NCI-H146 treated with DMSO at 0.1 percent for 48 hours (cell line): ENCODE measurements at regions not wholly inside any gene's neighbourhood (a gene's known extent, or its start where the extent isn't known, plus 50 kb on each side); places are given as distances from the start of the nearest gene placed in this dataset.
"Not testable (repeated sequence)": the region's sequence is repeated elsewhere in the genome, so short reads cannot be mapped to it uniquely, and the experiment has no call there.

Experiments used
- DNase-seq: peaks from one replicate; lab custom pipeline; 2025; ENCODE audit not compliant: unreplicated experiment; lab: John Stamatoyannopoulos, UW

- no peak for DNase-seq
Measured at GRCh38 chr10:52539463-52539862, 225.4 kb downstream of the DKK1 start.

DNA sequence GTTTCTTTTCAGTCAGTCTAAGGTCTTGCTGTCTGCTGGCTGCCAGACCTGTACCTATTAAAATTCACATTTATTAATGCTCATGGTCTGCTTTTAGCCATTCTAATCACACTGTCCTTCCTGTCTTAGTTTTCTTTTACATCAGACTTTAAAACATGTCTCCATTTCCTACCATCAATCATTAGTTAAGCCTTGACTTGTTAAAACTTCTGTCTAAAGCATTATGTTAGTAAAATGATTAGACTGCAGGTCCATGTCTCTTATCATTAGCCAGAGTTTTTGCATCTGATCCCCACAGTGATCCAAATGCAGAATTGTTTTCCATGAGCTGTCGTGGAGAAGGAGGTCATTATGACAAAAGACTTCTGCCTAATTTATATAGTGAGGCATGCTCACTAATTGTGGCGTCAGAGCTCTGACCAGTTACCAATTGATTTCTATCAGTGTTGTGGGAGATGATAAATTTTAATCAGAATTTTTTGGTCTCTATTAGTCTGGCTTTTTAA lies 226.5 kb downstream of the DKK1 start:
- DNase-seq: no peak

DNA sequence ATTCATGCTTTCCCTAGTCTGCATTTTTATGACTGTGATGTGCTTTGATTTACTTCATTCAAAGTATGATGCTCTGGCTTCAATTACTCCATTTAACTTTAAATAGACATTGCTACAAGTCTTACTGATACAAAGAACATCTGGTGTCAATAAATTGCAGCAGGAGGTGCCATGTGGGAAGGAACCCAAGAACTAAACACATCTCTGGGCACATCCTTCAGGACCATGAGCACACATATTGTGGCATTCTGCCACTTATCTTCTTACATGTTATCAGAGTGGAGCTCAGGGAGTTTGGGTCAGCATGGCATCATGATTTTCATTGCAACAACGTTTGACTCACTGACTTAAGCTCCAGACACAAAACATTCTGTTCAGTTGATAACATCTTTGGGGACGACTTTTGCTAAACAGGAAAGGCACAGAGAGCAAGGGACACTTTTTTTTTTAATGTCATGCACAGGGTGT lies 227.0 kb downstream of the DKK1 start:
- DNase-seq: no peak

DNA sequence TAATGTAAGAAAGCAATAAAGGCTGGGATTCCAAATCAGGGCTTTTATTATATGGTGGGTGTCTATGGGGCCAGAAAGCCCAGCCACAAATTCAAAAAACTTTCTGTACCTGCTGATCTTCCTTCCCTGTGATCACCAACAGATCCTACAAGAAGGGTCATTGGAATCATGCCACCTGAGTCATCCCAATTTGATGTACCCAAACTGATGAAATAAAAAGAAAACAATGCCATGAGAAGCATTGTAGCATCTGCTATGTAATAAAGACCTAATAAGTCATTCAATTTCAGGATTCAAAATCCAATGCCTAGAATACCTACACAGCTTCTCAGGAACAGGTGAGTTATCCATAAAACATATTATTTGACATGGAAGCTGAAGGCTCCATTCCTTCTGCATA lies 228.8 kb downstream of the DKK1 start:
- no peak for DNase-seq

DNA sequence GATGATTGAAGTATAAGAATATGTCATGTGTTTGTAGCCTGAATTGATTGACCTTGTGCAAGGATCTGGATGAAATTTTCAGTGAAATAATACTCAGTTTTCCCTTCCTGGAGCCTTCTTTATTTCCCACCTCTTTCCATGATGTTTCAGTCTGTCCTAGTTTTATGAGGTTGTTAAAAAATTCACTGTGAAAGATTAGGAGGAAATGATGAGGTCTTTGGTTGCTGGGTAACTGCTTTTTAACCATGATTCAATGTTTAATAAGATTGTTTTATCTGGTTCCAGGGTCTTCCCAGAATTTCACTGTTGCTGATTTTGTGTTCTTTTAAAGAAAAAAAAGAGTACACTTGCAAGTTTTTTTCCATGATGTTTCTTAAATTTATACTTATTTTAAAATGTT lies 221.5 kb downstream of the MBL2 start:
- DNase-seq: no peak

DNA sequence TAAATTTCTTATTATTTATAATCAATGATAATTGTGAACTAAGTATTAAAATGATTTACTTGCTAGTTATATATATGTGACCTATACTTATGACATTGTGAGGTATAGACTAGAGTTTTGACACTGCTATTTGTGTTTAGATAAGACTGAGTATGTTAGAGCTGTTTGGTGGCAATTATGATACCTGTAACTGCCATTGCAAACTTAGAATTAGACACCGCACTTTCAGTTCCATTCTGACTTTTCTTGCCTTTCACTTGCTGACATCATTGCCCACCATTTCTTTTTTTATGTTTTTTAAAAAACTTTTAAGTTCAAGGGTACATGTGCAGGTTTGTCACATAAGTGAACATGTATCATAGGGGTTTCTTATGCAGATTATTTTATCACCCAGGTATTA lies 214.5 kb downstream of the MBL2 start:
- DNase-seq: no peak

DNA sequence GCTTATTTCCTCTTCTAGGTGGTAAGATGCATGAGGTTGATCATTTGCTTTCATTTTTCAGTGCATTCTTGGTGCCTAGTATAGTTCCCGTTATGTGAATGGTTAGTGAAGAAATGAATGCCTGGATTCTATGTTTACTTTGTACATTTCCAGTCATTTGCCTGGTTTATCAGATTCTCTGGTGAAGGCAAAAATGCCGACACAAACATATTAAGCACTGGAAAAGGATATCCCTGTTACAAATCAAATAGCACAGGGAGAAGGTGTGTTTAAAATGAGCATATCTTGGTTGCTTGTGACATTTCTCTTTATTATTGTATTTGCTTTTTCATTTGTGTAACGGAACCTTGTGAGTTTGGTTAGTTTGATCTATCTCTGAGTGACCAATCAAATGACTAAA lies 211.3 kb downstream of the MBL2 start:
- no peak for DNase-seq

DNA sequence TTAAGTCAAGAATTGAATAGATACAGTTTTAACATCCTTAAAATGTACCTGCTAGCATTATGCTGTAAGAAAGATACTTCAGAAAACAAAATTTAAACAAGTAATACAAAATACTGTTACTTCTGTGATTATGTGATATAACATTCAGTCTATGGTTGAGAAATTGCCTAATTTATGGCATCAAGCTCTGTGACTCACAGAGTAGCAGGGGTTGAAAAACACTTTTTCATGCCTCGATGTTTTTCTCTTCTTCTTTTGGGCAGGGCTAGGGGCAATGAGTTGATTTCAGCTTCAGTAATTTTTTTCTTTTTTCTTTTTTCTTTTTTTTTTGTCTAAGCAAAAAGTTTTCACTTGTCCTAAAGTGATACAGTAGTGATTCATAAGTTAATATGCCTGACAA lies 209.2 kb downstream of the MBL2 start:
- DNase-seq: no peak

DNA sequence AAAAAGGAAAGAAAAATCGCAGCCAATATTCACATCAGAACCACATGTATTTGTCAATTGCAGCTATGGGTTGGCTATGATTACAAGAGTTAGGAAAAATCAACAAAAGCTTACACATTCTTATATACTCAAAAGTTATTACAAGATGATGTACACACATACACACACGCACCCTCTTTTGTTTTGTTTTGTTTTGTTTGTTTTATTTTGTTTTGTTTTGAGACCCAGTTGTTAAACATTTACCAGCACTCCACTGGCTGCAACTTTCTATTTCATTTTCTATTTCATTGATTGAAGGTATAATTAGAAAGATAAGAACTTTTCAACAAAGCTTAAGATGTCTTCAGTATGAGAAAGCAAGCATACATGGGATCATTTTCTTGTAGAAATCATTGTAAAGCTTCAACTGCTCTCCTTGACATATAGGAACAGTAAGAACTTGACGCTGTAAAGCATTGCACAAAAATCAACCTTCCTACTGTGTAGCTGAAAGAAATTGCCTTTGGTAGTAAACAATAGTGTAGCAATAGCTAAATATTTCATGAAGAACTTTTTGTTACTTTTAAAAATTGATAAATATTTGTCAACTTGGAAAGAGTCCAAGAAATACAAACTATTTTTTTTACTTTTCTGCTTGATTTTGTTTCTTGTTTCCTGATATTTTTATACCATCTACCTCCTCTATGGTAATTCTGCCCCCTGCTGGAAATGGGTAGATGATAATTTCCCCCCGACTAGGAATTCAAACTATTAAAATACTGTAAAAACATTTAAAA lies 205.9 kb downstream of the MBL2 start:
- DNase-seq: no peak

DNA sequence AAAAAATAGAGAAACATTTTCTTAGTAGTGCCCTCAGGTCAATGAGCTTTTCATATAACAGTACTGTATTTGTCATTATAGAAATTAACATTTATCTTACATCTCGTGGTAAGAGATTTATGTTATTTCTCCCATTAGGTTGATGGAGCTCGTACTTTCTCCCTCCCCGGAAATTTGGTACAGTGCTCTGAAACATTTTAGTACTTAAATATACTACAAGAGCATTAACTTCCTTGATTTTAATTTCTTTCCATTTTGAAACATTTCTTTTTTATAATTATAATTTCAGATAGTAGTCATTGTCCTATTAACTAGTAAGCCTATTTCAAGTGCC lies 205.4 kb downstream of the MBL2 start:
- DNase-seq: no peak

GRCh38 chr10:52568309-52568708 lies 204.3 kb downstream of the MBL2 start:
- no peak for DNase-seq

DNA sequence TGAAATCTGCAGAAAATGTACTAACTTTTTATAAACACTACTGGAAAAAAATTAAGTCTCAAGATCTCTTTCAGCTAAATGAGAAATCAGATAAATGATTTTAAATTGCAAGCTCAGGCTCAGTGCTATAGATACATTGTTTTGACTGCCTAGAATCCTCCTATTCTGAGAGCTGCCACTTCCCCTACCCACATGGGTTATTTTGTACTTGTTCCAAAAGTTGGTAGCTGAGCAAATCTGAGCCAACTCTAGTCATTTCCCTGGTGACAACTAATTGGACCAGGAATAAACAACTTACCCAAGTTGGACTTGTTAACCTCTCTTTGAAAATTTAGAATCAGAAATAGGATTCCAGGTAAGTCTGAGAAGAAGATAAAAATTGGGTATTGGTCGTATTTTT lies 202.1 kb downstream of the MBL2 start:
- no peak for DNase-seq

- DNase-seq: no peak
Measured at GRCh38 chr10:52571018-52571417, 201.6 kb downstream of the MBL2 start.

DNA sequence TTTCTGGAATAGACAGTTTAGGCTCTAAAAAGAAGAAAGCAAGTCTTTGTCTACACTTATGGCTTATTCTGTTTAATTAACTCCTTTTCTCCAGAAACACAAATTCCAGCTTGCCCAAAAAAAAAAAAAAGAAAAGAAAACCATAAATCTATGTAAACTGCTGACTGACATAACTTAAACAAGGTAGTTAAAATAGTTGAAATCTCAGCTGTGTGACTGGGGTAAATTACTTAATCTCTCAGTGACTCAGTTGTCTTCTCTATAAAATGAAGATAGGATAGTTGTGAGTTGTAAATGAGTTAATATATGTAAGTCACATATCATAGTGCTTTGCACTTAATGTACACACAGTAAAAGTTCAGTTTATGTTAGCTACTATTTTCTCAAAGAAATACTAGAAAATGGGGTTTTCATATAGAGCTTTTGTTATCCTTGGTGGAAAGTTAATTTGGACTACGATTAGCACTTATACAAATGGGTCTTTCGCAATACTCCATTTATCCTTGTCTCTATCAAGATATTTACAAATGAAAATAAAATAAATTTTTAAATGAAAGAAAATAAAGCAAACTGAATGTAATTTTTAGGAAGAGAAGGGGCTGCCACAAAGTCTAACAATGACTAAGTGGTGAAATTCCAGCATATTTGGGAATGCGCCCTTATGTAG lies 200.9 kb downstream of the MBL2 start:
- no peak for DNase-seq

- DNase-seq: no peak
Measured at GRCh38 chr10:52573347-52573746, 199.2 kb downstream of the MBL2 start.

- DNase-seq: no peak
Measured at GRCh38 chr10:52574697-52575096, 197.9 kb downstream of the MBL2 start.

GRCh38 chr10:52577047-52577446 lies 195.5 kb downstream of the MBL2 start:
- no peak for DNase-seq

GRCh38 chr10:52578871-52579405 lies 193.6 kb downstream of the MBL2 start:
- no peak for DNase-seq

DNA sequence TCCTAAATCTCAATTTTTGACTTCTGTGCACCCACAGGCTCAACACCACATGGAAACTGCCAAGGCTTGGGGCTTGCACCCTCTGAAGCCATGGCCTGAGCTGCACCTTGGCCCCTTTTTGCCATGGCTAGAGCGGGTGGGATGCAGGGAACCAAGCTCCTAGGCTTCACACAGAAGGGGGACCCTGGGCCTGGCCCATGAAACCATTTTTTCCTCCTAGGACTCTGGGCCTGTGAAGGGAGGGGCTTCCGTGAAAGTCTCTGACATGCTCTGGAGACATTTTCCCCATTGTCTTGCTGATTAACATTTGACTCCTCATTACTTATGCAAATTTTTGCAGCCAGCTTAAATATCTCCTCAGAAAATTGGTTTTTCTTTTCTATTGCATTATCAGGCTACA lies 190.9 kb downstream of the MBL2 start:
- not testable (repeated sequence) for DNase-seq

- no peak for DNase-seq
Measured at GRCh38 chr10:52583336-52583735, 189.2 kb downstream of the MBL2 start.

GRCh38 chr10:52586710-52587109 lies 185.9 kb downstream of the MBL2 start:
- DNase-seq: no peak

- no peak for DNase-seq
Measured at GRCh38 chr10:52597189-52597863, 175.3 kb downstream of the MBL2 start.
